Neural progenitor cell (in vitro differentiated cells): ENCODE measurements at regions not wholly inside any gene's neighbourhood (a gene's known extent, or its start where the extent isn't known, plus 50 kb on each side); places are given as distances from the start of the nearest gene placed in this dataset.
"Not testable (repeated sequence)": the region's sequence is repeated elsewhere in the genome, so short reads cannot be mapped to it uniquely, and the experiment has no call there.

ENCODE experiments used
- DNase-seq: peaks from one replicate; pipeline ENCODE4 v3.0.0-alpha.2; 2016; ENCODE audit warnings: low spot score
- H2AFZ ChIP-seq: fragments of 200-600 bp; sonication (generic); replicated peaks from 2 replicates; pipeline ENCODE4 v1.6.1; 2016; ENCODE audit warnings: antibody characterized with exemption
- H3F3A ChIP-seq: fragments of 200-600 bp; sonication (generic); 2 replicates; pipeline ENCODE4 v1.6.1; 2016; ENCODE audit warnings: antibody characterized with exemption, low read depth
- H3K27ac ChIP-seq: fragments of 200-600 bp; sonication (generic); 2 replicates; pipeline ENCODE4 v1.5.1; 2016; ENCODE audit warnings: mild to moderate bottlenecking
- H3K27me3 ChIP-seq: fragments of 200-600 bp; sonication (generic); 2 replicates; pipeline ENCODE4 v1.6.1; 2016; ENCODE audit warnings: mild to moderate bottlenecking, moderate library complexity
- H3K36me3 ChIP-seq: fragments of 200-600 bp; sonication (generic); 2 replicates; pipeline ENCODE4 v1.5.1; 2016
- H3K4me1 ChIP-seq: fragments of 200-600 bp; sonication (generic); 2 replicates; pipeline ENCODE4 v1.6.1; 2016; ENCODE audit warnings: mixed run types
- H3K4me2 ChIP-seq: fragments of 200-600 bp; sonication (generic); 2 replicates; pipeline ENCODE4 v1.6.1; 2016
- H3K4me3 ChIP-seq: fragments of 200-600 bp; sonication (generic); 2 replicates; pipeline ENCODE4 v1.5.1; 2016
- H3K79me2 ChIP-seq: fragments of 200-600 bp; sonication (generic); 2 replicates; pipeline ENCODE4 v1.6.1; 2016; ENCODE audit warnings: low read depth
- H3K9ac ChIP-seq: fragments of 200-600 bp; sonication (generic); 2 replicates; pipeline ENCODE4 v1.6.1; 2016
- H3K9me3 ChIP-seq: fragments of 200-600 bp; sonication (generic); 2 replicates; pipeline ENCODE4 v1.5.1; 2016; ENCODE audit warnings: low read depth
- H4K20me1 ChIP-seq: fragments of 200-600 bp; sonication (generic); 2 replicates; pipeline ENCODE4 v1.6.1; 2016; ENCODE audit warnings: low read depth
- H3K27ac Mint-ChIP-seq: 3 replicates; pipeline ENCODE4 v1.8.0; 2021; ENCODE audit warnings: mixed read lengths
- H3K27me3 Mint-ChIP-seq: 2 replicates; pipeline ENCODE4 v1.8.0; 2022; ENCODE audit warnings: low read depth, mild to moderate bottlenecking, inconsistent platforms, moderate library complexity, mixed read lengths; ENCODE audit not compliant: insufficient read depth
- H3K36me3 Mint-ChIP-seq: 3 replicates; pipeline ENCODE4 v1.8.0; 2021; ENCODE audit warnings: mixed read lengths
- H3K4me1 Mint-ChIP-seq: 3 replicates; pipeline ENCODE4 v1.8.0; 2021; ENCODE audit warnings: mixed read lengths
- H3K4me3 Mint-ChIP-seq: 3 replicates; pipeline ENCODE4 v1.8.0; 2021; ENCODE audit warnings: mild to moderate bottlenecking, moderate library complexity, mixed read lengths
- H3K9me3 Mint-ChIP-seq: 3 replicates; pipeline ENCODE4 v1.8.0; 2020; ENCODE audit warnings: mixed read lengths
- CTCF ChIP-seq: fragments of 200-600 bp; sonication (generic); IDR thresholded peaks from 2 replicates; pipeline ENCODE4 v1.5.1; 2017; ENCODE audit warnings: antibody characterized with exemption, mild to moderate bottlenecking
- EZH2 ChIP-seq: fragments of 200-600 bp; sonication (generic); IDR thresholded peaks from 2 replicates; pipeline ENCODE4 v1.6.1; 2017; ENCODE audit warnings: antibody characterized with exemption, mild to moderate bottlenecking, moderate library complexity
- EZH2phosphoT487 ChIP-seq: fragments of 200-600 bp; sonication (generic); IDR thresholded peaks from 2 replicates; pipeline ENCODE4 v1.6.1; 2017; ENCODE audit warnings: antibody characterized with exemption

DNA sequence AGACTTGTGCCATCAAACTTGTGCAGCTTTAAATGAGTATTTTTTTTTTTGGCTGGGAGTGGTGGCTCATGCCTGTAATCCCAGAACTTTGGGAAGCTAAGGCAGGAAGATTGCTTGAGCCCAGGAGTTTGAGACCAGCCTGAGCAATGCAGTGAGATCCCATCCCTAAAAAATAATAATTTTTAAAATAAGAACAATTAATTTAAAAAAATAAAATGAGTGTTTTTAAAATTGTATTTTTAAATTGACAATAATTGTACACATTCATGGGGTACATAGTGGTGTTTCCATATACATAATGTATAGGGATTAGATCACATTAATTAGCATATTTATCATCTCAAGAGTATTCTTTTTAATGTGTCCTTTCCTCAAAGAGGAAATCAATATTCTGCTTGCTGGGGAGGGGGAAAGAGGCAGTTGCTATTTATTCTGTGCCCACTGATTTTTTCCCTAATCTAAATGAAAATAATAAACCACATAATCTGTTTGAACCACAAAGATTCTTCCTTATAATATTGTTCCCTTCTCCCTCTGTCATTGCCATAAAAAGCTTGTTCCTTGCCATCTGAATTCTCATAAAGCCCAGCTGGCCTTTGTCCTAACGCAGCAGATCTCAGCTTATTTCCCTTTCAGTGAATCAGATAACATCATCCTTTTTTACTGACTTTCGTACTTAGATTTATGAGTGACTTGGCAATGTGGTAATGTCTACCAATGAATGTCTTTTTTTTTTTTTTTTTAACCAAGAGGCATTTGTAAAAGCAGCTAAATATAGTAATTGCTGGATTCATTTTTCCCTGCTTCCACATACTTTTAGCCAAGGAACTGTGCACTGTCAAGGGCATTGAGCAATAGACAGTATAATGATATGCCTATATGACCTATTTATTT lies 81.8 kb upstream of the RUBCNL start:
- peaks cover 10% of the 10 kb centered on the region for H3K4me1 Mint-ChIP-seq
- H3K36me3 Mint-ChIP-seq = no peaks in the 10 kb centered on the region
- Histone ChIP-seq H2AFZ (peak overlapping the region; percentile 69), H3K4me2 (no peak overlapping the region), H3K9me3 (no peaks in the 10 kb centered on the region), H3K9ac (no peak overlapping the region), H3K27me3 (no peaks in the 10 kb centered on the region), H4K20me1 (no peaks in the 10 kb centered on the region), H3K79me2 (no peaks in the 10 kb centered on the region), H3K4me1 (peaks cover 13% of the 10 kb centered on the region), H3K4me3 (no peak overlapping the region), H3K36me3 (no peaks in the 10 kb centered on the region), H3F3A (peaks cover 7% of the 10 kb centered on the region), H3K27ac (no peak overlapping the region)
- H3K27ac Mint-ChIP-seq = no peak overlapping the region
- no peaks in the 10 kb centered on the region for H3K9me3 Mint-ChIP-seq
- no peak for DNase-seq
- TF ChIP-seq CTCF (no peak), EZH2phosphoT487 (no peak), EZH2 (no peak)
- peaks cover 7% of the 10 kb centered on the region for H3K27me3 Mint-ChIP-seq
- peak overlapping the region; percentile 64 for H3K4me3 Mint-ChIP-seq

GRCh38 chr13:46467694-46468093 lies 80.6 kb upstream of the RUBCNL start:
- H4K20me1 ChIP-seq, H3K9me3 Mint-ChIP-seq, H3K9me3 ChIP-seq, H3F3A ChIP-seq, H3K79me2 ChIP-seq, H3K4me3 ChIP-seq, H3K4me3 Mint-ChIP-seq, H3K27ac Mint-ChIP-seq, H3K27me3 ChIP-seq, H3K27me3 Mint-ChIP-seq, H3K9ac ChIP-seq, H3K36me3 ChIP-seq, H3K36me3 Mint-ChIP-seq: not testable (repeated sequence)
- peak overlapping the region; percentile 34 for H3K27ac ChIP-seq
- H2AFZ ChIP-seq = peak overlapping the region; percentile 69
- DNase-seq = peak; percentile 19
- peaks cover 10% of the 10 kb centered on the region for H3K4me1 Mint-ChIP-seq
- H3K4me2 ChIP-seq = peak overlapping the region; percentile 22
- peaks cover 13% of the 10 kb centered on the region for H3K4me1 ChIP-seq

- DNase-seq, H3K36me3 Mint-ChIP-seq, H3K79me2 ChIP-seq, H3K9ac ChIP-seq, H3K4me3 Mint-ChIP-seq, H3K4me2 ChIP-seq, H3K4me3 ChIP-seq, H3K36me3 ChIP-seq, H3K27me3 Mint-ChIP-seq, H3K27me3 ChIP-seq, H3F3A ChIP-seq, H3K9me3 ChIP-seq, H4K20me1 ChIP-seq, H3K27ac Mint-ChIP-seq, H3K27ac ChIP-seq, H3K9me3 Mint-ChIP-seq: not testable (repeated sequence)
- peaks cover 10% of the 10 kb centered on the region for H3K4me1 Mint-ChIP-seq
- Histone ChIP-seq H3K4me1 (peaks cover 13% of the 10 kb centered on the region), H2AFZ (peak overlapping the region; percentile 64)
These were observed 79.0 kb upstream of the RUBCNL start for GRCh38 chr13:46466074-46466473.

DNA sequence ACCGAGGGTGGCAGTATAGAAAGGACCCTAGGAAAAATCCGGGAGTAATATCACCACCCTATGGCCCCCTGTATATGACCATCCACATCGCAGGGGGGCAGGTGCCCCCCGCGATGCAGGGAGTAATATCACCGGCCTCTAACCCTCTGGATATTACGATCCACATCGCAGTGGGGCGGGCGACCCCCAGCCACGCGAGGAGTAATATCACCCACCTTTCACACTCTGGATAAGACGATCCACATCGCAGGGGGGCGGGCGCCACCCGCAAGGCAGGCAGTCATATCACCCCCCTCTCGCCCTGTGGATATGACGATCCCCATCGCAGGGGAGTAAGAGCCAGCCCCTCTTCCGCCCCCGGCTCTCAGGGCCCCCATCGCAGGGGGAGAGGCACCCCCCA lies 76.7 kb upstream of the RUBCNL start:
- Histone ChIP-seq H2AFZ (no peak overlapping the region), H3K36me3 (no peaks in the 10 kb centered on the region), H3K27me3 (no peaks in the 10 kb centered on the region), H3K9me3 (no peaks in the 10 kb centered on the region), H3K79me2 (no peaks in the 10 kb centered on the region), H3K27ac (no peak overlapping the region), H4K20me1 (no peaks in the 10 kb centered on the region), H3K4me3 (no peak overlapping the region), H3F3A (peaks cover 7% of the 10 kb centered on the region), H3K4me2 (no peak overlapping the region), H3K4me1 (peaks cover 13% of the 10 kb centered on the region), H3K9ac (no peak overlapping the region)
- DNase-seq = no peak
- TF ChIP-seq EZH2phosphoT487 (no peak), CTCF (no peak), EZH2 (no peak)
- H3K27ac Mint-ChIP-seq = no peak overlapping the region
- no peak overlapping the region for H3K4me3 Mint-ChIP-seq
- H3K36me3 Mint-ChIP-seq = no peaks in the 10 kb centered on the region
- peaks cover 2% of the 10 kb centered on the region for H3K9me3 Mint-ChIP-seq
- H3K27me3 Mint-ChIP-seq = peaks cover 4% of the 10 kb centered on the region
- peaks cover 8% of the 10 kb centered on the region for H3K4me1 Mint-ChIP-seq

GRCh38 chr13:46460223-46460622 lies 73.2 kb upstream of the RUBCNL start:
- not testable (repeated sequence) for H3K4me3 Mint-ChIP-seq

DNA sequence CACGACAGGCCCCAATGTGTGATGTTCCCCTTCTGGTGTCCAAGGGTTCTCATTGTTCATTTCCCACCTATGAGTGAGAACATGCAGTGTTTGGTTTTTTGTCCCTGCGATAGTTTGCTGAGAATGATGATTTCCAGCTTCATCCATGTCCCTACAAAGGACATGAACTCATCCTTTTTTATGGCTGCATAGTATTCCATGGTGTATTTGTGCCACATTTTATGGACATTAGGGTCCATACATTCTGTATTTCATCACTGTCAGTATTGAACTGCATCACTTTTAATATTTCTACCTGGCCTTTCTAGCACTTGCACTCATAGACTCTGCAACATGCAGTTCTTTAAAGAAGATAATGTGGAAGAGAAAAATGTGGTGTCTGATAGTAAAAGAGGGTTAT lies 70.2 kb upstream of the RUBCNL start:
- H3F3A ChIP-seq, H3K4me3 ChIP-seq, H4K20me1 ChIP-seq, H3K9me3 Mint-ChIP-seq, H3K9ac ChIP-seq, H3K27me3 ChIP-seq, H2AFZ ChIP-seq, H3K4me1 Mint-ChIP-seq, H3K27ac ChIP-seq, H3K79me2 ChIP-seq, DNase-seq, H3K27me3 Mint-ChIP-seq, H3K36me3 ChIP-seq, H3K4me3 Mint-ChIP-seq, H3K9me3 ChIP-seq, H3K4me2 ChIP-seq, H3K4me1 ChIP-seq, H3K27ac Mint-ChIP-seq, H3K36me3 Mint-ChIP-seq: not testable (repeated sequence)

More at GRCh38 chr13:46460223-46460622, 73.2 kb upstream of the RUBCNL start:
- H3K4me1 Mint-ChIP-seq, H3F3A ChIP-seq, H4K20me1 ChIP-seq, H3K4me2 ChIP-seq, H3K9me3 Mint-ChIP-seq, H3K36me3 Mint-ChIP-seq, DNase-seq, H2AFZ ChIP-seq, H3K79me2 ChIP-seq, H3K27me3 ChIP-seq, H3K36me3 ChIP-seq, H3K4me1 ChIP-seq, H3K27ac Mint-ChIP-seq, H3K4me3 ChIP-seq, H3K27me3 Mint-ChIP-seq, H3K9me3 ChIP-seq, H3K27ac ChIP-seq, H3K9ac ChIP-seq: not testable (repeated sequence)
